ENCODE measurements at regions not wholly inside any gene's neighbourhood (a gene's known extent, or its start where the extent isn't known, plus 50 kb on each side); places are given as distances from the start of the nearest gene placed in this dataset.
A peak's percentile ranks its signal among the peaks of the same experiment; 100 is the strongest.
"Not testable (repeated sequence)": the region's sequence is repeated elsewhere in the genome, so short reads cannot be mapped to it uniquely, and the experiment has no call there.

DNA sequence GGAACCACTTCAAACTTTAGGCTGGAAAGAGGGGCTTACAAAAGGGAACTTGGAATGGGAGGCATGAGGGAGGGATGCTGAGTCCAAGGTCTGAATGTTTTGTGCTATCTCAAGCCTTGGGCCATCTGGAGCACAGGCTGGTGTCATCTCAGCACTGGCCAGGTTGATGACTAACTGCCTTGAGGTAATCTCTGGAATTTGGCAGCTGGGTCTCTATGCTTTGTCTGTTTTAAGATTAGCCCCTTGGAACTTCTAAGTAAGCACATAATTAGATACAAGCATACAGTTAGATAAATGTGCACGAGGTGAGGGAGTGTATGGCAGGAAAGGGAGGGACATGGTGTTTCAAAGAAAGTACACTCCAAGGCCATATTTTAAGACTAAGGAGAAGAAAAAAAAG lies 252.4 kb upstream of the CCDC54 start:
- in situ Hi-C loops (cut with HindIII; ENCODE audit: low pct_unique_long_range_greater_than_20kb, low sequenced_read_pairs) = no loop called here
- DNase-seq (ENCODE audit: low read depth, low spot score) = peak; percentile 70

DNA sequence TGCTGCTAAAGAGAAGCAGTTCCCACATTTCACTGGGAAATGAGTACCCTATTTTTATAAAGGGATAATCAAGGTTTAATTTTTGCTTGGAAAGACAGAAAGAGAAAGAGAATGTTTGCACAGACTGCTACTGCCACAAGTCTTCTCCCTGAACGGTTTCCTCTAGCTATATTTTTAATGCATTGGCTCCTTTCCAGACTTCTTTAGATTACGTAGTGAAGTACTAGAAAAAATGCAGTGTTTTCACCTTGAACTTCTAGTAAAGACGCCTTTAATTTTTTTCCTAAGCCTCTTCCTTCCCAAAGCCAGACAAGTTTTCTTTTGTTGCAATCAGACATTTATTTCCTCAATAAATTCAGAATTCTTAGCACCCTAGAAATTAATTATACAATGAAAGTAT lies 248.3 kb upstream of the CCDC54 start:
- in situ Hi-C loops (cut with HindIII; ENCODE audit: low pct_unique_long_range_greater_than_20kb, low sequenced_read_pairs) = no loop called here

GRCh38 chr3:107130089-107130700 lies 247.0 kb upstream of the CCDC54 start:
- no peak for DNase-seq (ENCODE audit: low read depth, low spot score)
- in situ Hi-C loops (cut with HindIII; ENCODE audit: low pct_unique_long_range_greater_than_20kb, low sequenced_read_pairs) = no loop called here

More for the DNA sequence above, 248.3 kb upstream of the CCDC54 start:
- no peak for DNase-seq (ENCODE audit: low read depth, low spot score)

- no peak for DNase-seq (ENCODE audit: low read depth, low spot score)
- in situ Hi-C loops (cut with HindIII; ENCODE audit: low pct_unique_long_range_greater_than_20kb, low sequenced_read_pairs) = no loop called here
Measured at GRCh38 chr3:107132674-107133073, 244.6 kb upstream of the CCDC54 start.

- in situ Hi-C loops (cut with HindIII; ENCODE audit: low pct_unique_long_range_greater_than_20kb, low sequenced_read_pairs) = no loop called here
- no peak for DNase-seq (ENCODE audit: low read depth, low spot score)
Measured at GRCh38 chr3:107133891-107134290, 243.3 kb upstream of the CCDC54 start.

DNA sequence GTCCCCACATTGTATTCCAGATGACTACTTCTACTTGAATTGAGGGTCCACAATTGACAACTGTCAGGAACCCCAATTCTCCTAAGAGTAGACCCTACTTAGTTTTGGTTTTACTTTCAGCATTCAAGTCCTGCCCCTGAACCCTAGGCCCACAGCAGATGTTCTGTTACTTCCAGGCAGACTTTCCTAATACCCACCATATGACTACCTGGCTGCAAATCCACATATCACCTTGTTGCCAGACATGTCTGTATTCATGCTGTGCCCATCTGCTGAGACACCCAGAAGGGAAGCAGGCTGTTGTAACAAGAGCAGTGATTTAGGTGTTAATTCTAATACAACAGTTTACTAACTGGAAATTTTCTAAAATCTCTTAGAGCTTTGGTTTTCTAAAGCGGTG lies 235.1 kb upstream of the CCDC54 start:
- no peak for DNase-seq (ENCODE audit: low read depth, low spot score)
- in situ Hi-C loops (cut with HindIII; ENCODE audit: low pct_unique_long_range_greater_than_20kb, low sequenced_read_pairs) = no loop called here

- in situ Hi-C loops (cut with HindIII; ENCODE audit: low pct_unique_long_range_greater_than_20kb, low sequenced_read_pairs) = no loop called here
- DNase-seq (ENCODE audit: low read depth, low spot score) = no peak
Measured at GRCh38 chr3:107142786-107143575, 234.3 kb upstream of the CCDC54 start.

DNA sequence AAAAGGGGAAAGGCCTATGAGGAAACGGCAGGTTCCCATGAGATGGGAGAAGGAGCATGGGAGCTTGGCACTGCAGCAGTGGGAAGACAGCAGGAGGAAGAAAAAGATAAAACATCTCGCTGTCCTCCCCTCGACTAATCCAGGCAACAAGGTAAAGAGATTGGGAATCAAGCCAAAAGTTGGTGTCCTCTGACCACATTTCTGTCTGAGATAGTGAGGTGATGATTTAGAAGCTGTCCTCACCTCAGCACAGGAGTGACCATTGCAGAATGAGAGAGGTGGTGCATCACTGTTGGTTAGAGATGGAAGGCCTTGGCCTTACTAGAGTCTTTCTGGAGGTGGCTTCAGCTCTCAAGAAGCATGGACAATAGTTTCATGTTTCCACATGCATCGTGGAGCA lies 226.6 kb upstream of the CCDC54 start:
- in situ Hi-C loops (cut with HindIII; ENCODE audit: low pct_unique_long_range_greater_than_20kb, low sequenced_read_pairs) = no loop called here
- no peak for DNase-seq (ENCODE audit: low read depth, low spot score)

- no peak for DNase-seq (ENCODE audit: low read depth, low spot score)
- in situ Hi-C loops (cut with HindIII; ENCODE audit: low pct_unique_long_range_greater_than_20kb, low sequenced_read_pairs) = no loop called here
Measured at GRCh38 chr3:107153981-107154380, 223.3 kb upstream of the CCDC54 start.

DNA sequence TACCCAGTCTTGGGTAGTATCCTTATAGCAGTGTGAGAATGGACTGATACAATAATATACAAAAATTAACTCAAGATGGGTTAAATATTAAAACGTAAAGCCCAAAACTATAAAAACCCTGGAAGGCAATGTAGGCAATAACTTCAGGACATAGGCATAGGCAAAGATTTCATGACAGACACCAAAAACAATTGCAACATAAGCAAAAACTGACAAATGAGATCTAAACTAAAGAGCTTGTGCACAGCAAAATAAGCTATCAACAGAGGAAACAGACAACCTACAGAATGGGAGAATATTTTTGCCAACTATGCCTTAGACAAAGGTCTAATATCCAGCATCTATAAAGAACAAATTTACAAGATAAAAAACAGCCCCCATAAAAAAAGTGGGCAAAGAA lies 204.8 kb upstream of the CCDC54 start:
- in situ Hi-C loops (cut with HindIII; ENCODE audit: low pct_unique_long_range_greater_than_20kb, low sequenced_read_pairs) = no loop called here
- DNase-seq (ENCODE audit: low read depth, low spot score) = no peak

DNA sequence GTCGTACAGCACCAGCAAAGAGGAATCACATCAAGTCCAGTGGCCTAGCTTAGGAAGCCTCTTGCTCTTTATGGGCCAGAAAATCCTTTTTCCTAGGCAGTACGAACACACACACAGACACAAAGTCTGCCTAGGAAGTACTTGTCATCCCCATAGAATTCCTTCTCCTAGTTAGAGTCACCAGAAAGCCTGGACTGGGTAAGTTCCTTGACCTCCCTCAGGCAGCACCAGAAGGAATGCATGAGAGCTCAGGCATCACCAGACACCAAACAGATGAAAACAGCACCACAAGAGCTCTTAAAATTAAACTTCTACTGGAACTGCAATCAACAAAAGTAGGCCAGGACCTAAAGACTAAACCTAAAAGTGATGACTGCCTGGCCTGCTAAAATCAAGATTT lies 192.9 kb upstream of the CCDC54 start:
- in situ Hi-C loops (cut with HindIII; ENCODE audit: low pct_unique_long_range_greater_than_20kb, low sequenced_read_pairs) = no loop called here

DNA sequence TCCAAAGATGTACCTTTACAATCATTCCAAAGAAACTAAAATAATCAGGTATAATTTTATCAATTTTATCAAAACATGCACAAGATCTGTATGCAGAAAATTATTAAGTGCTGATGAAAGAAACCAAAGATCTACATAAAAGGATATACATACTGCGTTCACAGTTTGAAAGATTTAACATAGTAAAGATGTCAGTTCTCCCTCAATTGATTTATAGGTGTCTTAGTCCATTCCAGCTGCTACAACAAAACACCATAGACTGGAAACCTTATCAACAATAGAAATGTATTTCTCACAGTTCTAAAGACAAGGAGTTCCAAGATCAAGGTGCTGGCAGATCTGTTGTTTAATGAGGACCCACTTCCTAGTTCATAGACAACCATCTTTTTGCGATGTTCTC lies 189.0 kb upstream of the CCDC54 start:
- in situ Hi-C loops (cut with HindIII; ENCODE audit: low pct_unique_long_range_greater_than_20kb, low sequenced_read_pairs) = no loop called here
- DNase-seq (ENCODE audit: low read depth, low spot score) = no peak

More for the DNA sequence above, 192.9 kb upstream of the CCDC54 start:
- no peak for DNase-seq (ENCODE audit: low read depth, low spot score)

- no peak for DNase-seq (ENCODE audit: low read depth, low spot score)
- in situ Hi-C loops (cut with HindIII; ENCODE audit: low pct_unique_long_range_greater_than_20kb, low sequenced_read_pairs) = no loop called here
Measured at GRCh38 chr3:107189158-107189791, 188.0 kb upstream of the CCDC54 start.

DNA sequence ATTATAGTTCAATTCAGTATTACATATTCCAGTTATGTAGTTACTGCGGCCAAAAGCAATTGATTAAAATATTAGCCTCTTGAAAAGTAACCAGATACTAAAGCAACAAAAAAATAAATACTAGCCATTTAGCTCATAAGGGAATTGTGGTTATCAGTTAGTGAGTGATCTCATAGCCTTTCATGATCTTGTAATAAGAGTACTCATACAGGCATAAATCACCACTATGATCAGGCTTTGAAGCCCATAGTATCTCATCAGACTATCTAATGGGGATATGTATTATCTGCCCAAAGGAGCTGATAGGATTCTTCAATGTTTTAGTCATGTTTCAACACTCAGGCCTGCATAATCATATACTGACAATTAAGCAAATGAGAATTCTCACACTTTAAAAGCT lies 184.1 kb upstream of the CCDC54 start:
- no peak for DNase-seq (ENCODE audit: low read depth, low spot score)

GRCh38 chr3:107198581-107199181 lies 178.6 kb upstream of the CCDC54 start:
- no peak for DNase-seq (ENCODE audit: low read depth, low spot score)
- in situ Hi-C loops (cut with HindIII; ENCODE audit: low pct_unique_long_range_greater_than_20kb, low sequenced_read_pairs) = no loop called here

More for the DNA sequence above, 184.1 kb upstream of the CCDC54 start:
- in situ Hi-C loops (cut with HindIII; ENCODE audit: low pct_unique_long_range_greater_than_20kb, low sequenced_read_pairs) = no loop called here

GRCh38 chr3:107201146-107201545 lies 176.1 kb upstream of the CCDC54 start:
- in situ Hi-C loops (cut with HindIII; ENCODE audit: low pct_unique_long_range_greater_than_20kb, low sequenced_read_pairs) = no loop called here
- no peak for DNase-seq (ENCODE audit: low read depth, low spot score)

DNA sequence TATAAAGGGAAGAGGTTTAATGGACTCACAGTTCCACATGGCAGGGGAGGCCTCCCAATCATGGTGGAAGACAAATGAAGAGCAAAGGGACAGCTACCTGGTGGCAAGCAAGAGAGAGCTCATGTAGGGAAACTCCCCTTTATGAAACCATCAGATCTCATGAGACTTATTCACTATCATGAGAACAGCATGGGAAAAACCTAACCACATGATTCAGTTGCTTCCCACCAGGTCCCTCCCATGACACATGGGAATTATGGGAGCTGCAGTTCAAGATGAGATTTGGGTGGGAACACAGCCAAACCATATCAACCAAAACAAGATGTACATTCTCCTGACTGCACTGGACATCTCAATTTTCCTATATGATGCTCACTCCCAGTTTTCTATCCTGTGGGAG lies 174.4 kb upstream of the CCDC54 start:
- peak; percentile 77 for DNase-seq (ENCODE audit: low read depth, low spot score)
- in situ Hi-C loops (cut with HindIII; ENCODE audit: low pct_unique_long_range_greater_than_20kb, low sequenced_read_pairs) = not testable (repeated sequence)

- in situ Hi-C loops (cut with HindIII; ENCODE audit: low pct_unique_long_range_greater_than_20kb, low sequenced_read_pairs) = no loop called here
- DNase-seq (ENCODE audit: low read depth, low spot score) = no peak
Measured at GRCh38 chr3:107204121-107204520, 173.1 kb upstream of the CCDC54 start.

All from SK-MEL-5 (cell line).